ENCODE measurements at regions not wholly inside any gene's neighbourhood (a gene's known extent, or its start where the extent isn't known, plus 50 kb on each side); places are given as distances from the start of the nearest gene placed in this dataset.

- no peak for DNase-seq
Measured at GRCh38 chr2:221817878-221818277, 245.8 kb upstream of the EPHA4 start.

DNA sequence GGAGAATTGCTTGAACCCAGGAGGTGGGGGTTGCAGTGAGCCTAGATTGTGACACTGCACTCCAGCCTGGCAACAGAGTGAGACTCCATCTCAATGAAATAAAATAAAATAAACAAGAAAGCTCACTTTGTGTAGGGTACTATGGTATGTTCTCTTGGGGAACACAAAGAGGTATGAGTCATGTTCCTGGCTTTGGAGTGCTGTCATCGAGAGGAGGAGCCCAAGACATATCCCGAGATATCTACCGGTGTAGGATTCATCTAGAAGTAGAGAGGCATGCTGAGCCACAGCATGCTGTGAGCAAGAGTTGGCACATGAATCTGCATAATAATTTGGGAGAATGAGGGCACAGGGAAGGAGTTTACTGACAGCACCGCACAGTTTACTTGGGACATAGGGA, 244.9 kb upstream of the EPHA4 start:
- DNase-seq, result no peak

GRCh38 chr2:221816566-221816965, 244.5 kb upstream of the EPHA4 start:
- DNase-seq, result no peak

- DNase-seq, result no peak
Measured at GRCh38 chr2:221810650-221811049, 238.5 kb upstream of the EPHA4 start.

GRCh38 chr2:221810245-221810644, 238.1 kb upstream of the EPHA4 start:
- no peak for DNase-seq

DNA sequence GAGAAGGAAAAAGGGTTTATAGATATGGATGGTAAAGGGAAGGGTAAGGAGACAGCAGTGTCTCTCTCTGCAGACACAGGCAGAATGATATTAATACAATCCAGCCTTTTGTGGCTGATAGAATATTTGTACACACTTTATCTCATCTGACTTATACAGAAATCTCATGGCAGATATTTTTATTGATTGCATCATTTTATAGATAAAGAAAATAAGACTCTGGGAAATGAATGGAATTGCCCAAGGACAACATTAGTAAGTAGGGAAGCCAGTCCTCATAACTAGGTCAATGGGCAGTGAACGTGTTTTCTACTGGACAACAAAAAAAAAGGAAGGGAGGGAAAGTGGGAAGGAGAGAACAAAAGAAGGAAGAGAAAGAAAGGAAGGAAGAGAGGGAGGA, 236.4 kb upstream of the EPHA4 start:
- no peak for DNase-seq

- DNase-seq, result no peak
Measured at GRCh38 chr2:221807706-221808105, 235.6 kb upstream of the EPHA4 start.

DNA sequence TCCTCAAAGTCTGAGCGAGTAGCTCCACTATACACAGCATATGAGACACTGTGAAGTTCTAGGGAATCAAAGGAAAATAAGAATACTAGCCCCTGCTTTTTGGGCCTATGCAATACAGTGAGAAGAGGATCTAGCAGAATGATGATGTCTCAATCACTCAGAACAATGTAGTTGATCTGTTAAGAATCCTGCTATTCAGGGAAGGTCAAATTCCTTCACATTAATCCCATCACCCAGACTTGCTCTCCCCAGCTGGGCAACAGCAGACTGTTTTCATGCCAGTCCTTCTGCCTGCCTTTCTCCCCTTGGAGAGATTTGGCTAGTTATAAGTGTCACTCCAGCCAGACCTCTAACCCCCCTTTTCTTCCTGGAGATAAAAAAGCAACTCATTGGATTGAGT, 230.0 kb upstream of the EPHA4 start:
- DNase-seq, result no peak

DNA sequence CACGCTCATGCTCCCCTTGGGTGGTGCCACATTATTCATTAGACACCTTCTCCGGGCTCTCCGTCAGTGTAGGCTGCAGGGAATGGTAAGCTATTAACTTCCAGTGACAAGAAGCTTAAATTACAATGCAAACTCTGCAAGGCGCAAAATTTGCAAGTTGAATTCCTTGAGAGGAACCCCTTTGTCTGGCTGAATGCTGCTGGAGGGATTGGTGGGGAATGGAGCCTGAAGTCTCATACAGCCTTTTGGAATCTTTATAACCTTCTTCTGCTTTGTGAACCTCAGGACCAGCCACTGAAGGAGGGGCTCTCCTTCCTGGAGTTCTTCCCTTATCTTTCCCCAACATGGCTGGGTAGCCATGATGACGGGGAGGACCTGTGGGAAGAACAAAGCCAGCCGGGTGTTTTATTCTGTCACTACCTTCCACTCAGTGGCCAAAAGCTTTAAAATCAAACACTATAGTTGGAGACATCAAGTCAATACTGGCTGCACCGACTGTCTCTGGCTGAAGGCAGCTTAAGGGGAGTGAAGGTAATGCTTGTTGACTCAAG, 220.9 kb upstream of the EPHA4 start:
- DNase-seq, result no peak

DNA sequence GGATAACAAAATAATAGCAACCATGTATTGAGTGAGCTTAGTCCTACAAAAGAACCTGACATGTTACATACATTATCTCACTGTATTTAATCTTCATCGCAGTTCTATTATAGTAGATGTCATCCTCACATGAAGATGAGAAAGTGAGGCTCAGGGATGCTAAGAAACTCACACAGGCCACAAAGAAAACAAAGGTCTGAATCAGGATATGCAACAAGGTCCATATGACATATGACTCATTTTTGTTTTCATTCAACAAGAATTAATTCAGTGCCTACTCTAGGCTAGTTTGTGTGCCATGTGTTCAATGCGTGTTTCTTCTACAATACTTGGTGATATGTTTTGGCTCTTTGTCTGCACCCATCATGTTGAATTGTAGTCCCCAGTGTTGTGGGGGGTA, 219.7 kb upstream of the EPHA4 start:
- no peak for DNase-seq

GRCh38 chr2:221787561-221787960, 215.5 kb upstream of the EPHA4 start:
- DNase-seq, result no peak

GRCh38 chr2:221786297-221786926, 214.3 kb upstream of the EPHA4 start:
- no peak for DNase-seq

DNA sequence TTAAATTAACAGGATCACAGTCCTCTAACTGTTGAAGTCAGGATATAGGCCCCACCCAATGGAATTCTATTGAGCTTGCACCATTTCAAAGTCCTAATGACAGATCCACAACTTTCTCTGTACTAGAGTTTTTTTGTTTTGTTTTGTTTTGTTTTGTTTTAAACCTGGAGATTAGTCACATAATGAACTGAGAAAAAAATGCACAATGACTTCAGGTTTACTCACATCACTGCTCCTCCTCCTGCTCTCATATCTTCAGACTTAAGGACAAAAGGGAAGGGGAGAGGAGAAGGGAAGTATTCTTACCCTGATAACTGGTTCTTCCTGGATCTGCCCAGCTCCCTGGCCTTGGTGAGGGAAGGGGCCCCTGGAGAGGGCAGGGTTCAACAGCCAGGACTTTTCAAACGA, 208.2 kb upstream of the EPHA4 start:
- no peak for DNase-seq

GRCh38 chr2:221779614-221780067, 207.5 kb upstream of the EPHA4 start:
- DNase-seq, result no peak

GRCh38 chr2:221778025-221778424, 205.9 kb upstream of the EPHA4 start:
- DNase-seq, result no peak

DNA sequence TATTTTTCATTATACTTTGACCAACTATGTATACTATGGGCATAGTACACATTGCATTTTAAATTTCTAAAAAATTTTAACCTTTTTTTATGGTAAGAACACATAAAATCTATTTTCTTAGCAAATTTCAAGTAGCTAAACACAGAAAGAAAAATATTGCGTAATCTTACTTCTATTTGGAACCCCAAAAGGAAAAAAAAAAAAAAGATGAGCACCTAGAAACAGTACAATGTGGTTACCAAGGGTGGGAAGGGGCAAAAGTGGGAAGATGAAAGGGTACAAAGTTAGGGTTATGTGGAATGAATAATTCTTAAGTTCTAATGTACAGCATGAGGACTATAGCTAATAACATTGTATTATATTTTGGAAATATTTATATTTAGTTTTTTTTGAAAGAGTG, 205.0 kb upstream of the EPHA4 start:
- DNase-seq, result no peak

DNA sequence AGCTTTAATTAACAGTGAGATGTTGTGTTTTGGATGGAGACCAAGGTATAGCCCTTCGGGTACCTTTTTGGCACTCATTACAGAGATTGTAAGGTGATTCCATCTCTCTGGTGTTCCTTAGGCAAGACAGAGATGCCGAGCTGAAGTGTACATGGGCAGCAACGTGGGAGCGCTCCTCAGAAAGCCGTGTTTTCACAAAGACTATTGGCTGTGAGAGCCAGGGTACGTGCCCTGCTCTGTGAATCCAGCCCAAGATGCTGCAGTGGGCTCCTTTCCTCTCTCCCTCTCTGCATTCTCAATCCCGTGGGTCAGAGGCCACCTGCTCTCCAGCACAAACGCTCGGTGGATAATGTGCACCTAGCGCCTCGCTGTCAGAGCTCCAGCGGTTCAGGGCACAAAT, 203.0 kb upstream of the EPHA4 start:
- no peak for DNase-seq

DNA sequence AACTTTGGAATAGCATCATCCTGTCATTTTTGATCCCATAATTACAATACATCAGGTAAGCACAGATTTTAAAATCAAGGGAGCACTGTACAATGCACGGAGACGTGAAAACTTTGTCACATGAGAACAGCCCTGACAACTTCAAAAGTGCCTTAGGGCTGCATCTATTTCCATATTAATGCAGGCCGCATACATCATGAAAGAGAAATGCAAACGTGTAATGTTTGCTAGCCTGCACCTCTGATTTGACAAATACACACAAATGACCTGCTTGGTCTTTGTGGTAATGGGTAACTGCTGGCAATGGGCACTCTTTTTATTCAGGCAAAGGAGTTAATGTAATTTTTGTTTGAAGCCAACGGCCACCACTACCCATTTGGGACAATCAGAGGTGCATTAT, 202.0 kb upstream of the EPHA4 start:
- DNase-seq, result no peak

DNA sequence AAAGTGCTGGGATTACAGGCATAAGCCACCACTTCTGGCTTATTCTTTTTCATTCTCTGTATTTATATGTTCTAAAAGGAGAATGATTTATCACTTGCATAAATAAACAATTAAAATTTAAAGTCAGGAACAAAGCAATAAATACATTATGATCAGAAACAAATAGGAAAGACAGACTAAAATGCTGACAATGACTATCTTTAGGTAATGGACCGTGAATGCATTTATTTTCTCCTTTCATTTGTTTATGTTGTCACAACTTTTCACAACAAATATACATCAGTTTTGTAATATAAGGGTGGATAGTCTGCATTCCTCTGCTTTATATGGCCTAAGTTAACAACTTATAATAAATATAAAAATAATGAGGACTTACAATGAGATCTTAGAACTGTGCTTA, 199.2 kb upstream of the EPHA4 start:
- DNase-seq, result no peak

DNA sequence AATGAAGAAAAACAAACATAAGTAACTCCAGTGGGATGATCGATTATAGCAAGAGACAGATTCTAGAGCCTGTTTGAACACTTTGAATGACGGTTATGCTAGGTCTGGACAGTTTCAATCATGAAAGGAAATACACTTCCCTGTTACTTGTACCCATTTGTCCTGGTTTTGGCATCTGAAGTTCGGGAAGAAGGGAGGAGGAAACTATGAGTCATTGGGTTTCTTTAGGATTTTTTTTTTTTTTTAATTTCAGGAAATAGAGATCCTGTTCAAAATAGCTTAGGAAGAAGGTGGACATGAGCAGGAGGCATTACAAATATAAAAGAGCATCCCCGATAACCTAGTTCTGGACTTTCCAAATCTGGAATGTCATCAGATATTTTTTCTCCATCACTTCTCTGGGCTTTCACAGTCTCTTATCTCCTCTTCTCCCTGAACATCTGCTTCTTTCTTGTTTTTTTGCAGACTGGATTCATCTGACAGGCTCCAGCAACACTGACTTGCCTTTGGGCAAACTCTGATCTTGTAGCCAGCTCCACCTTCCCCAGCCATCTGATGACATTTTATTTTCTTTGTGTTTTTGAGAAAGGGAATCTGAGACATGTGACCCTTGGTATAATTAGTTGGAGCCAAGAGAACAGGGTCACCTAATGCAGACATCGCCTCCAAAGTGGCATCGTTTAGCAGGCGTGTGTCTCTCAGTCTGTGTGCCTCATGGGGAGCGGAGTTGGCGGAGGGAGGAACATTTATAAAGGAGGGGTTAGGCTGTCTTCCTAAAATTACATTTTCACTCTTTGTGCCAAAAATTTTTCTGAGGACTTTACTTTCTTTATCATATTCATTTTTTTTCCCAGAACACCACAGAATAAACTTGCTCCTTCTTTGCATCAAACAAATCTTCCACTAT, 195.3 kb upstream of the EPHA4 start:
- DNase-seq, result no peak

DNA sequence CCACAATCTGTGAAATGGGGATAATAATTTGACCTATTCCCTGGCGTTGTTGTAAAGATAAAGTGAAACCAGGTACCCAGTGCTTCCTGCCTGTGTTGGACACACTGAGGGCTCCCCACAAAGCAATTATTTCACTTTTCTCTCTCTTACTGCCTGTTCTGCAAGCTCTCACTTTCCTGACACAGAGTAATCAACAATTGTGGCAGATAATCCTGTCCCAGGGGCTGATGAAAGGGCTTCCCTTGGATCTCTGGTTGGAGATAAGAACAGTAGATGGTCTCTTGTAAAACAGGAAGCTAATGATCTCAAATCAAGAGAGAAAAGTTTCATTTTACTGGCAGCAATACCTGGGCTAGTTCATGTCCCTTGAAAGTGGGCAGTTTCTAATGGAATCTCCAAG, 190.4 kb upstream of the EPHA4 start:
- DNase-seq, result no peak

- DNase-seq, result no peak
Measured at GRCh38 chr2:221761260-221761659, 189.2 kb upstream of the EPHA4 start.

- DNase-seq, result no peak
Measured at GRCh38 chr2:221758076-221758475, 186.0 kb upstream of the EPHA4 start.

GRCh38 chr2:221753401-221753800, 181.3 kb upstream of the EPHA4 start:
- DNase-seq, result no peak

All from retina (tissue), 1 donor.